Lower lobe of right lung (tissue), 2 donors: ENCODE measurements at regions not wholly inside any gene's neighbourhood (a gene's known extent, or its start where the extent isn't known, plus 50 kb on each side); places are given as distances from the start of the nearest gene placed in this dataset.

ENCODE experiments used
- ATAC-seq, 2 donors: fragments of 200-7000 bp; cut with Tn5 transposase; one replicate each; pipeline ENCODE4 v1.9.1; 2020 to 2022; ENCODE audit warnings: mild to moderate bottlenecking in 2 of 2, moderate library complexity in 2 of 2
- DNase-seq: peaks from one replicate; pipeline ENCODE4 v3.0.0-alpha.2; 2020
- H3K27ac ChIP-seq: fragments of 200-600 bp; one replicate; pipeline ENCODE4 v1.8.0; 2022
- H3K27me3 ChIP-seq: fragments of 200-600 bp; one replicate; pipeline ENCODE4 v1.8.0; 2022; ENCODE audit warnings: low read depth
- H3K36me3 ChIP-seq: fragments of 200-600 bp; one replicate; pipeline ENCODE4 v1.8.0; 2022; ENCODE audit warnings: mild to moderate bottlenecking
- H3K4me1 ChIP-seq: fragments of 200-600 bp; one replicate; pipeline ENCODE4 v1.8.0; 2022
- H3K4me3 ChIP-seq: fragments of 200-600 bp; one replicate; pipeline ENCODE4 v1.8.0; 2022; ENCODE audit warnings: mild to moderate bottlenecking
- H3K9me3 ChIP-seq: fragments of 200-600 bp; one replicate; pipeline ENCODE4 v1.8.0; 2022
- CTCF ChIP-seq: fragments of 200-600 bp; IDR thresholded peaks from one replicate; pipeline ENCODE4 v1.8.0; 2022; ENCODE audit warnings: antibody characterized with exemption, mild to moderate bottlenecking
- intact Hi-C: fragments of 100-400 bp; cut with DNase I; formaldehyde crosslinking; loops from one replicate; pipeline ENCODE4 v1.11.0; 2022
- donor health status: DM: no; HTN: yes; CAD: no; lungs with severe emphysema.

GRCh38 chr5:82663225-82663624 is 385.1 kb upstream of the RPS23 start:
- Histone ChIP-seq H3K4me1 (peaks cover 6% of the 10 kb centered on the region), H3K27ac (no peak overlapping the region), H3K27me3 (no peaks in the 10 kb centered on the region), H3K36me3 (no peaks in the 10 kb centered on the region), H3K9me3 (no peaks in the 10 kb centered on the region), H3K4me3 (no peak overlapping the region)
- intact Hi-C loops: no loop called here
- no peak for TF ChIP-seq CTCF
- ATAC-seq (no peak), DNase-seq (no peak)

- H3K4me3 ChIP-seq: no peak overlapping the region
- intact Hi-C loops: no loop called here
- no peaks in the 10 kb centered on the region for H3K36me3 ChIP-seq
- no peaks in the 10 kb centered on the region for H3K27me3 ChIP-seq
- H3K4me1 ChIP-seq: peaks cover 6% of the 10 kb centered on the region
- no peak overlapping the region for H3K27ac ChIP-seq
- H3K9me3 ChIP-seq: no peaks in the 10 kb centered on the region
- TF ChIP-seq CTCF: no peak
- ATAC-seq (no peak), DNase-seq (no peak)
These were observed 384.2 kb upstream of the RPS23 start for GRCh38 chr5:82662340-82662739.

- no peak for DNase-seq
- no peak for TF ChIP-seq CTCF
- no peak overlapping the region for H3K4me3 ChIP-seq
- no peak overlapping the region for H3K27ac ChIP-seq
- peaks cover 6% of the 10 kb centered on the region for H3K4me1 ChIP-seq
- no peaks in the 10 kb centered on the region for H3K9me3 ChIP-seq
- intact Hi-C loops: no loop called here
- ATAC-seq: peak in 1 of 2 donors; percentile 31
- H3K36me3 ChIP-seq: no peaks in the 10 kb centered on the region
- no peaks in the 10 kb centered on the region for H3K27me3 ChIP-seq
These were observed 383.8 kb upstream of the RPS23 start for GRCh38 chr5:82661933-82662332.

- ATAC-seq (peak; percentile 67 to 80), DNase-seq (no peak)
- Histone ChIP-seq H3K27me3 (no peaks in the 10 kb centered on the region), H3K4me1 (peaks cover 6% of the 10 kb centered on the region), H3K27ac (peak overlapping the region; percentile 46), H3K9me3 (no peaks in the 10 kb centered on the region), H3K4me3 (no peak overlapping the region), H3K36me3 (no peaks in the 10 kb centered on the region)
- intact Hi-C loops: no loop called here
- no peak for TF ChIP-seq CTCF
These were observed 383.3 kb upstream of the RPS23 start for GRCh38 chr5:82661462-82661861.

- ATAC-seq (peak in 1 of 2 donors; percentile 38), DNase-seq (no peak)
- no peaks in the 10 kb centered on the region for H3K9me3 ChIP-seq
- H3K36me3 ChIP-seq: no peaks in the 10 kb centered on the region
- peaks cover 6% of the 10 kb centered on the region for H3K4me1 ChIP-seq
- H3K4me3 ChIP-seq: no peak overlapping the region
- no peak for TF ChIP-seq CTCF
- H3K27me3 ChIP-seq: no peaks in the 10 kb centered on the region
- no peak overlapping the region for H3K27ac ChIP-seq
- intact Hi-C loops: no loop called here
These were observed 381.0 kb upstream of the RPS23 start for GRCh38 chr5:82659115-82659514.
